HG03575 (cell line): ENCODE measurements at regions not wholly inside any gene's neighbourhood (a gene's known extent, or its start where the extent isn't known, plus 50 kb on each side); places are given as distances from the start of the nearest gene placed in this dataset.

ENCODE experiments used
- ATAC-seq: cut with Tn5 transposase; IDR thresholded peaks from one replicate; pipeline ENCODE4 v1.9.1; 2021; ENCODE audit not compliant: unreplicated experiment, insufficient number of reproducible peaks, low FRiP score; ENCODE audit errors: extremely low read depth

- no peak for ATAC-seq
Measured at GRCh38 chr2:15700599-15701340, 109.1 kb downstream of the DDX1 start.

- no peak for ATAC-seq
Measured at GRCh38 chr2:15701341-15701907, 109.8 kb downstream of the DDX1 start.

GRCh38 chr2:15701991-15702390 is 110.3 kb downstream of the DDX1 start:
- ATAC-seq, result no peak

- ATAC-seq, result no peak
Measured at GRCh38 chr2:15702452-15702851, 110.8 kb downstream of the DDX1 start.

- ATAC-seq, result no peak
Measured at GRCh38 chr2:15703365-15703869, 111.7 kb downstream of the DDX1 start.

GRCh38 chr2:15704086-15704787 is 112.6 kb downstream of the DDX1 start:
- no peak for ATAC-seq

GRCh38 chr2:15704788-15705115 is 113.1 kb downstream of the DDX1 start:
- ATAC-seq, result no peak

- ATAC-seq, result no peak
Measured at GRCh38 chr2:15705310-15705709, 113.6 kb downstream of the DDX1 start.

- no peak for ATAC-seq
Measured at GRCh38 chr2:15705839-15706386, 114.2 kb downstream of the DDX1 start.

GRCh38 chr2:15706424-15706823 is 114.8 kb downstream of the DDX1 start:
- no peak for ATAC-seq

- ATAC-seq, result no peak
Measured at GRCh38 chr2:15706986-15707632, 115.4 kb downstream of the DDX1 start.

GRCh38 chr2:15708161-15708560 is 116.5 kb downstream of the DDX1 start:
- no peak for ATAC-seq

- no peak for ATAC-seq
Measured at GRCh38 chr2:15708865-15709820, 117.5 kb downstream of the DDX1 start.

GRCh38 chr2:15711126-15711860 is 119.6 kb downstream of the DDX1 start:
- no peak for ATAC-seq

GRCh38 chr2:15712551-15713342 is 121.1 kb downstream of the DDX1 start:
- ATAC-seq, result no peak

GRCh38 chr2:15713475-15713874 is 121.8 kb downstream of the DDX1 start:
- no peak for ATAC-seq

GRCh38 chr2:15714002-15714401 is 122.3 kb downstream of the DDX1 start:
- ATAC-seq, result no peak
